K562 (cell line): ENCODE measurements at regions not wholly inside any gene's neighbourhood (a gene's known extent, or its start where the extent isn't known, plus 50 kb on each side); places are given as distances from the start of the nearest gene placed in this dataset.

Experiments used
- ATAC-seq: fragments of 200-7000 bp; cut with Tn5 transposase; 3 replicates; pipeline ENCODE4 v1.9.1; 2020; ENCODE audit warnings: moderate library complexity
- BruUV-seq: library from RNA; stranded (reverse); fragments of 400-500 nt; replicated peaks from 2 replicates; lab custom pipeline; 2021; lab: Mats Ljungman, UMichigan
- CTCF ChIA-PET: fragments of 300-600 bp; formaldehyde crosslinking; extraction: SDS; loops from one replicate; lab custom pipeline; 2021; ENCODE audit warnings: low intra/inter-chr PET ratio; lab: Yijun Ruan, JAX
- POLR2A ChIA-PET: fragments of 300-600, 350-650 bp; sonication (Branson Sonifier 250); formaldehyde crosslinking; extraction: SDS; loops from one replicate; lab custom pipeline; 2021; ENCODE audit warnings: antibody characterized with exemption, inconsistent platforms; lab: Yijun Ruan, JAX
- DNase-seq, 4 experiments: peaks; one replicate each; pipeline versions ENCODE4 v3.0.0 to v3.0.0-alpha.2; 2011 to 2018; ENCODE audit warnings: low spot score in 3 of 4, mixed read lengths in 3 of 4; ENCODE audit errors: extremely low read depth in 1 of 4
- FAIRE-seq: peaks from 2 replicates; lab custom pipeline; 2011; peaks lifted over from hg19 to GRCh38; lab: Jason Lieb, UNC
- H2AFZ ChIP-seq: 2 replicates; pipeline ENCODE4 v1.6.0; 2011; ENCODE audit warnings: low read depth, low read length, control low read depth, inconsistent platforms
- H3K27ac ChIP-seq: fragments of 200-600 bp; 3 replicates; pipeline ENCODE4 v1.8.0; 2011; ENCODE audit warnings: low read depth, mild to moderate bottlenecking, control low read depth, inconsistent platforms, low read length, moderate library complexity, mixed read lengths; ENCODE audit errors: extremely low read depth
- H3K27me3 ChIP-seq, 2 experiments: fragments of 300-600 bp in 1 of 2; 2 replicates in 1 of 2; 3 replicates in 1 of 2; pipeline versions ENCODE4 v1.6.0 to v1.8.0; 2011; ENCODE audit warnings: inconsistent platforms in 2 of 2, low read length in 2 of 2, mild to moderate bottlenecking in 1 of 2, mixed read lengths in 1 of 2, moderate library complexity in 1 of 2; ENCODE audit not compliant: control insufficient read depth in 2 of 2, insufficient read depth in 2 of 2
- H3K36me3 ChIP-seq: fragments of 300-600 bp; 3 replicates; pipeline ENCODE4 v1.8.0; 2011; ENCODE audit warnings: mild to moderate bottlenecking, low read length, inconsistent platforms; ENCODE audit not compliant: control insufficient read depth, insufficient read depth
- H3K4me1 ChIP-seq, 2 experiments: fragments of 200-600 bp in 1 of 2; replicated peaks in 1 of 2; 2 replicates in 1 of 2; 3 replicates in 1 of 2; pipeline versions ENCODE4 v1.5.1 to v1.8.0; 2011; ENCODE audit warnings: inconsistent platforms in 2 of 2, low read length in 2 of 2, mild to moderate bottlenecking in 1 of 2, mixed read lengths in 1 of 2, moderate library complexity in 1 of 2; ENCODE audit not compliant: control insufficient read depth in 2 of 2, insufficient read depth in 2 of 2
- H3K4me2 ChIP-seq: 2 replicates; pipeline ENCODE4 v1.6.1; 2011; ENCODE audit warnings: low read length, control low read depth, inconsistent platforms, mixed read lengths; ENCODE audit not compliant: insufficient read depth
- H3K4me3 ChIP-seq: fragments of 200-600 bp; sonication (generic), shearing (Covaris generic); 2 replicates; pipeline ENCODE4 v1.5.1; 2016; ENCODE audit warnings: control low read depth, inconsistent platforms
- H3K79me2 ChIP-seq: fragments of 200-600 bp; 3 replicates; pipeline ENCODE4 v1.8.0; 2011; ENCODE audit warnings: low read length, inconsistent platforms; ENCODE audit not compliant: control insufficient read depth, insufficient read depth
- H3K9ac ChIP-seq, 2 experiments: 2 replicates each; pipeline versions ENCODE4 v1.6.0 to v1.6.1; 2011; ENCODE audit warnings: low read depth in 2 of 2, low read length in 2 of 2, control low read depth in 1 of 2, inconsistent platforms in 1 of 2, mild to moderate bottlenecking in 1 of 2, mixed read lengths in 1 of 2; ENCODE audit not compliant: insufficient read depth in 1 of 2
- H3K9me1 ChIP-seq: one replicate; pipeline ENCODE4 v1.6.0; 2011; ENCODE audit warnings: inconsistent platforms, mild to moderate bottlenecking, low read length, moderate library complexity; ENCODE audit not compliant: control insufficient read depth, insufficient read depth
- H3K9me3 ChIP-seq: replicated peaks from 2 replicates; pipeline ENCODE4 v1.5.1; 2011; ENCODE audit warnings: low read depth, low read length, inconsistent platforms; ENCODE audit not compliant: control insufficient read depth, insufficient read depth
- H4K20me1 ChIP-seq: replicated peaks from 2 replicates; pipeline ENCODE4 v1.6.1; 2011; ENCODE audit warnings: low read length, inconsistent platforms, mixed read lengths; ENCODE audit not compliant: control insufficient read depth, insufficient read depth
- ARNT ChIP-seq, 2 experiments: fragments of 450-650 bp; IDR thresholded peaks; 2 replicates each; pipeline ENCODE4 v1.6.1; 2016; ENCODE audit warnings: mild to moderate bottlenecking in 1 of 2
- ASH1L ChIP-seq: fragments of 450-650 bp; IDR thresholded peaks from 2 replicates; pipeline ENCODE4 v1.6.1; 2018; ENCODE audit warnings: borderline replicate concordance, mild to moderate bottlenecking, low read depth; ENCODE audit not compliant: partially characterized antibody
- CCAR2 ChIP-seq: fragments of 200-400 bp; formaldehyde crosslinking; IDR thresholded peaks from 2 replicates; pipeline ENCODE4 v1.6.1; 2017; ENCODE audit warnings: mild to moderate bottlenecking, low read depth, low read length
- CHD4 ChIP-seq: fragments of 200-600 bp; sonication (generic); IDR thresholded peaks from 3 replicates; pipeline ENCODE4 v1.6.1; 2012; ENCODE audit warnings: low read depth, mild to moderate bottlenecking, mixed read lengths, low read length, inconsistent platforms; ENCODE audit not compliant: insufficient read depth, insufficient replicate concordance, poor library complexity, severe bottlenecking
- MCM2 ChIP-seq: fragments of 450-650 bp; IDR thresholded peaks from 2 replicates; pipeline ENCODE4 v1.6.1; 2017; ENCODE audit warnings: low read depth, mild to moderate bottlenecking
- NCOR1 ChIP-seq: fragments of 450-650 bp; IDR thresholded peaks from 2 replicates; pipeline ENCODE4 v1.6.1; 2016; ENCODE audit warnings: mild to moderate bottlenecking, moderate library complexity
- NR1H2 ChIP-seq: sonication (generic); formaldehyde crosslinking; IDR thresholded peaks from 2 replicates; pipeline ENCODE4 v1.4.0; 2020; ENCODE audit warnings: mild to moderate bottlenecking, missing genetic modification reagents
- RB1 ChIP-seq: fragments of 450-650 bp; IDR thresholded peaks from 2 replicates; pipeline ENCODE4 v1.6.1; 2017; ENCODE audit warnings: low read depth, mild to moderate bottlenecking
- RNF2 ChIP-seq: sonication (generic); IDR thresholded peaks from 2 replicates; pipeline ENCODE4 v1.6.1; 2016
- SMARCC2 ChIP-seq: fragments of 450-650 bp; IDR thresholded peaks from 2 replicates; pipeline ENCODE4 v1.6.1; 2017; ENCODE audit warnings: antibody characterized with exemption, moderate library complexity, mild to moderate bottlenecking, low read depth
- SMC3 ChIP-seq: conservative IDR thresholded peaks from 2 replicates; pipeline ENCODE4 v1.6.1; 2011; ENCODE audit warnings: low read depth, low read length, improper control_type of control experiment; ENCODE audit not compliant: insufficient read depth
- SPI1 ChIP-seq: IDR thresholded peaks from 2 replicates; pipeline ENCODE4 v1.6.1; 2011; ENCODE audit warnings: low read depth, low read length, control low read depth, borderline replicate concordance
- THRAP3 ChIP-seq: fragments of 450-650 bp; IDR thresholded peaks from 2 replicates; pipeline ENCODE4 v1.6.1; 2016; ENCODE audit warnings: mild to moderate bottlenecking, inconsistent platforms, borderline replicate concordance
- ZBTB7A ChIP-seq: IDR thresholded peaks from 2 replicates; pipeline ENCODE4 v1.6.1; 2011; ENCODE audit warnings: low read depth, mild to moderate bottlenecking, low read length, moderate library complexity, borderline replicate concordance; ENCODE audit not compliant: control insufficient read depth
- ZNF140 ChIP-seq: fragments of 250-450 bp; sonication (Bioruptor Pico); IDR thresholded peaks from 2 replicates; pipeline ENCODE4 v1.8.0; 2021; ENCODE audit warnings: moderate library complexity, mild to moderate bottlenecking, inconsistent platforms
- ZNF146 ChIP-seq: IDR thresholded peaks from one replicate; pipeline ENCODE4 v1.6.1; 2018; ENCODE audit warnings: missing compliant biosample characterization; ENCODE audit not compliant: unreplicated experiment
- ZNF24 ChIP-seq: fragments of 450-650 bp; IDR thresholded peaks from 2 replicates; pipeline ENCODE4 v1.6.1; 2016
- ZNF282 ChIP-seq: sonication (generic); formaldehyde crosslinking; IDR thresholded peaks from 2 replicates; pipeline ENCODE4 v1.8.1; 2023; ENCODE audit warnings: missing genetic modification reagents
- ZNF398 ChIP-seq: fragments of 250-450 bp; sonication (Bioruptor Pico); IDR thresholded peaks from 2 replicates; pipeline ENCODE4 v1.8.0; 2021; ENCODE audit warnings: moderate library complexity, mild to moderate bottlenecking, inconsistent platforms
- ZNF644 ChIP-seq: fragments of 200-800 bp; sonication (Bioruptor generic); IDR thresholded peaks from 2 replicates; pipeline ENCODE4 v1.6.1; 2016; ENCODE audit warnings: low read depth, missing genetic modification characterization, missing compliant biosample characterization
- ZNF76 ChIP-seq: fragments of 250-450 bp; sonication (Bioruptor Pico); IDR thresholded peaks from 2 replicates; pipeline ENCODE4 v1.4.0; 2020; ENCODE audit warnings: mild to moderate bottlenecking, moderate library complexity, borderline replicate concordance
- ZZZ3 ChIP-seq: fragments of 450-650 bp; IDR thresholded peaks from 2 replicates; pipeline ENCODE4 v1.6.1; 2016; ENCODE audit warnings: antibody characterized with exemption, mild to moderate bottlenecking, moderate library complexity
- WGBS: fragments of 100-300 bp; shearing (Covaris generic); methylation state at CpG from one replicate; pipeline ENCODE4 v1.1.6; 2016; ENCODE audit warnings: low coverage, mixed read lengths; ENCODE audit not compliant: insufficient coverage; ENCODE audit errors: missing lambda C conversion rate; 5-methylcytosine and 5-hydroxymethylcytosine counted together
- in situ Hi-C: fragments of 300-500 bp; cut with MboI; formaldehyde crosslinking; loops from 4 replicates; pipeline ENCODE4 v1.15.0; 2018; ENCODE audit warnings: inconsistent platforms, mixed read lengths
- intact Hi-C: fragments of 100-400 bp; cut with micrococcal nuclease; formaldehyde crosslinking; loops from 2 replicates; pipeline ENCODE4 v1.14.2; 2022

GRCh38 chr1:103363008-103363365 lies 162.5 kb upstream of the RNPC3 start (continued):
- TF ChIP-seq ZNF76 (no peak), ZBTB7A (no peak), CHD4 (no peak), ZNF146 (no peak)

- Histone ChIP-seq H3K27ac (no peak overlapping the region), H2AFZ (no peak overlapping the region), H4K20me1 (no peaks in the 10 kb centered on the region), H3K9ac (no peak overlapping the region), H3K9me1 (no peaks in the 10 kb centered on the region), H3K4me3 (no peak overlapping the region), H3K4me1 (no peaks in the 10 kb centered on the region), H3K4me2 (no peak overlapping the region), H3K27me3 (no peaks in the 10 kb centered on the region), H3K36me3 (no peaks in the 10 kb centered on the region), H3K9me3 (no peaks in the 10 kb centered on the region; the same call in 1 of the 2 replicates), H3K79me2 (no peaks in the 10 kb centered on the region)
- no peak for TF ChIP-seq ZNF140
- TF ChIP-seq THRAP3 = no peak
- TF ChIP-seq ARNT (IDR thresholded peaks at IDR 0.05) = no peak
- no peak for TF ChIP-seq RB1
- no peak for TF ChIP-seq ZZZ3
- no peak for TF ChIP-seq SMARCC2
- no peak for TF ChIP-seq NR1H2 (CRISPR knock-in tag)
- no peak for TF ChIP-seq SPI1
- no peak for TF ChIP-seq ZNF644
- no peak for TF ChIP-seq ZNF282 (CRISPR knock-in tag)
- TF ChIP-seq ASH1L = no peak
- no peak for TF ChIP-seq RNF2
- TF ChIP-seq ZNF24 = no peak
- no peak for TF ChIP-seq SMC3
- TF ChIP-seq MCM2 = no peak
- TF ChIP-seq NCOR1 = no peak
- TF ChIP-seq CCAR2 = no peak
- no peak for TF ChIP-seq ZNF398 (CRISPR knock-in tag)
- ATAC-seq (no peak), DNase-seq (no peak), FAIRE-seq (no peak)
- POLR2A ChIA-PET = no interaction called here
- no TSS peak for BruUV-seq
- WGBS = 10% methylated on average over 4 of the region's 4 CpGs
- CTCF ChIA-PET = no interaction called here
- in situ Hi-C loops (no loop called here), intact Hi-C loops (no loop called here)
Observed at GRCh38 chr1:103362348-103363007, 163.0 kb upstream of the RNPC3 start.
